ENCODE measurements at regions not wholly inside any gene's neighbourhood (a gene's known extent, or its start where the extent isn't known, plus 50 kb on each side); places are given as distances from the start of the nearest gene placed in this dataset.

DNA sequence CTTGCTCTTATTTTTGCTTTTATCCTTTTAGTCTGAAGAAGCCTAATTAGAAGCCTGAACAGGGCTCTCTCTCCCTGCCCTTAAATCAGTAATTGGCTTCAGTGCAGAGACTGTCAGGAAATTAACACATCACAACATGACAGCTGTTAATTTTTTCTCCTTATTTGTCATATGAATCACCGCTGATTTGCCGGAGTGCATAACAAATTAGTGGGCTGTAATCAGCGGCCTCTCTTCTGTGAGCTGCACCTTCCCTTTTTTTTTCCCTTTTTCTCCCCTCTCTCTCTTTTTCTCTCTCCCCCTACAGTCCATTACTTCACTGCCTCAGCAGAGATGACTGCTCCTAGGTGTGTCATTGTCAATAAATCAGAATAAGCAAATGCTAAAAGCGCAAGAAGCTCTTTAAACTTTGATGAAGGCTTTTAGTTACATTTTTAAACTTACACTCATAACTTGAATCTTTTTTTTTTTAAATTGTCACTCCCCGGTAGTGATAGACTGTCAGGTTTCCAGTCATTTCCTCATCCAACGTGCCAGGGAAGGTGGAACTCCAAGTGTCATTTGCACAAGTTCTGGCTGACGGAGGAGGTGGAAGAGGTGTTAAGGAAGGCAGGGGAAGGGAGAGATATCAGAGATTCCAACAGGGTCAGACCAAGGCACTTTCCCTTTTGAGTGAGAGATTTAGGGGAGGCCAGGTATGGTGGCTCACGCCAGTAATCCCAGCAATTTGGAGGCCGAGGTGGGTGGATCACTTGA, 197.1 kb upstream of the TSHZ3 start:
- no peak for ATAC-seq
- no peaks in the 10 kb centered on the region for H3K36me3 ChIP-seq
- no peaks in the 10 kb centered on the region for H3K27me3 ChIP-seq
- TF ChIP-seq, protein P1, sequence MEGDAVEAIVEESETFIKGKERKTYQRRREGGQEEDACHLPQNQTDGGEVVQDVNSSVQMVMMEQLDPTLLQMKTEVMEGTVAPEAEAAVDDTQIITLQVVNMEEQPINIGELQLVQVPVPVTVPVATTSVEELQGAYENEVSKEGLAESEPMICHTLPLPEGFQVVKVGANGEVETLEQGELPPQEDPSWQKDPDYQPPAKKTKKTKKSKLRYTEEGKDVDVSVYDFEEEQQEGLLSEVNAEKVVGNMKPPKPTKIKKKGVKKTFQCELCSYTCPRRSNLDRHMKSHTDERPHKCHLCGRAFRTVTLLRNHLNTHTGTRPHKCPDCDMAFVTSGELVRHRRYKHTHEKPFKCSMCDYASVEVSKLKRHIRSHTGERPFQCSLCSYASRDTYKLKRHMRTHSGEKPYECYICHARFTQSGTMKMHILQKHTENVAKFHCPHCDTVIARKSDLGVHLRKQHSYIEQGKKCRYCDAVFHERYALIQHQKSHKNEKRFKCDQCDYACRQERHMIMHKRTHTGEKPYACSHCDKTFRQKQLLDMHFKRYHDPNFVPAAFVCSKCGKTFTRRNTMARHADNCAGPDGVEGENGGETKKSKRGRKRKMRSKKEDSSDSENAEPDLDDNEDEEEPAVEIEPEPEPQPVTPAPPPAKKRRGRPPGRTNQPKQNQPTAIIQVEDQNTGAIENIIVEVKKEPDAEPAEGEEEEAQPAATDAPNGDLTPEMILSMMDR (IDR thresholded peaks at IDR 0.05): no peak
- no peak for TF ChIP-seq POLR2A (IDR thresholded peaks at IDR 0.05)
- TF ChIP-seq POLR2AphosphoS5 (IDR thresholded peaks at IDR 0.05): no peak
- TF ChIP-seq EP300 (IDR thresholded peaks at IDR 0.05): no peak
- no peak overlapping the region for H3K4me3 ChIP-seq
- 62 to 98% methylated on average over 6 to 9 of the region's 9 CpGs for WGBS, 2 donors (ENCODE audit: low coverage in 1 of 2)
- no peak overlapping the region for H3K27ac ChIP-seq
- H3K4me1 ChIP-seq: no peaks in the 10 kb centered on the region
- H3K9me3 ChIP-seq: no peaks in the 10 kb centered on the region

GRCh38 chr19:31548941-31549340, 199.7 kb upstream of the TSHZ3 start:
- H3K9me3 ChIP-seq: no peaks in the 10 kb centered on the region
- TF ChIP-seq, protein P1 (IDR thresholded peaks at IDR 0.05): peak in 3 of 4 experiments; percentile 22 to 55 (median 24)
- TF ChIP-seq EP300 (IDR thresholded peaks at IDR 0.05) (no peak), POLR2AphosphoS5 (IDR thresholded peaks at IDR 0.05) (no peak), POLR2A (IDR thresholded peaks at IDR 0.05) (no peak)
- H3K36me3 ChIP-seq: no peaks in the 10 kb centered on the region
- H3K27ac ChIP-seq: no peak overlapping the region
- 78 to 89% methylated on average over 4 of the region's 4 CpGs for whole genome bisulfite sequencing, 2 donors (ENCODE audit: low coverage in 1 of 2)
- ATAC-seq: no peak
- H3K4me3 ChIP-seq: no peak overlapping the region
- H3K4me1 ChIP-seq: no peaks in the 10 kb centered on the region
- peaks cover 9% of the 10 kb centered on the region for H3K27me3 ChIP-seq

- Histone ChIP-seq H3K9me3 (no peaks in the 10 kb centered on the region), H3K36me3 (no peaks in the 10 kb centered on the region), H3K27ac (no peak overlapping the region), H3K27me3 (peaks cover 9% of the 10 kb centered on the region), H3K4me3 (no peak overlapping the region), H3K4me1 (no peaks in the 10 kb centered on the region)
- WGBS, 2 donors (ENCODE audit: low coverage in 1 of 2): 46 to 79% methylated on average over 7 to 8 of the region's 9 CpGs
- no peak for TF ChIP-seq POLR2AphosphoS5 (IDR thresholded peaks at IDR 0.05)
- TF ChIP-seq, protein P1 (IDR thresholded peaks at IDR 0.05): no peak
- TF ChIP-seq POLR2A (IDR thresholded peaks at IDR 0.05): no peak
- no peak for TF ChIP-seq EP300 (IDR thresholded peaks at IDR 0.05)
- no peak for ATAC-seq
These were observed 204.0 kb upstream of the TSHZ3 start for GRCh38 chr19:31553112-31553845.

DNA sequence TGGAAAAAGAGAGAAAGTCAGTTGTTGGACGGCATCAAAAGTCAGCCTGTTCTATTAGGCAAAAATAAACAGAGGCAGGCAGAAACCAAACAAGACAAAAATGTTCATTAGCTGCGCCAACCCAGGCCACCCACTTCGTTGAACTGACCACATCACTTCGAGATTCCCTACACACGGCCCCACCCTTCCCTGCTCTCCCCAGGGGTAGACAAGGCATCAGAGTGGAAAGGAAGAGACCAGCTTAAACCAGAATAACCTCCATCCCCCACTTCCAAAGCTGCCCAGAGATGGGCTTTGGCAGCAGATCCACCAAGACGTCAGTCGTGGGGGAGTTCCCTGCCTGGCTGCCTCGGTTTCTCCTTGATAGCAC, 204.6 kb upstream of the TSHZ3 start:
- 58 to 62% methylated on average over 3 to 6 of the region's 8 CpGs for WGBS, 2 donors (ENCODE audit: low coverage in 1 of 2)
- H3K9me3 ChIP-seq: peaks cover 0 to 2% (median 0%) of the 10 kb centered on the region in 3 donors
- H3K4me3 ChIP-seq: no peak overlapping the region
- H3K27me3 ChIP-seq: peaks cover 9% of the 10 kb centered on the region
- peak; percentile 55 for ATAC-seq
- no peaks in the 10 kb centered on the region for H3K4me1 ChIP-seq
- no peak overlapping the region for H3K27ac ChIP-seq
- H3K36me3 ChIP-seq: no peaks in the 10 kb centered on the region
- TF ChIP-seq, protein P1 (IDR thresholded peaks at IDR 0.05): no peak
- TF ChIP-seq POLR2AphosphoS5 (IDR thresholded peaks at IDR 0.05): no peak
- no peak for TF ChIP-seq EP300 (IDR thresholded peaks at IDR 0.05)
- no peak for TF ChIP-seq POLR2A (IDR thresholded peaks at IDR 0.05)

Measured in gastroesophageal sphincter (tissue), 4 donors.